ENCODE measurements at regions not wholly inside any gene's neighbourhood (a gene's known extent, or its start where the extent isn't known, plus 50 kb on each side); places are given as distances from the start of the nearest gene placed in this dataset.

- no peaks in the 10 kb centered on the region for H3K36me3 Mint-ChIP-seq (ENCODE audit: low read depth, unreplicated experiment)
- Histone ChIP-seq H3K9me3 (ENCODE audit: insufficient read depth, low read depth, low read length) (no peaks in the 10 kb centered on the region), H2AFZ (ENCODE audit: low read depth, low read length) (no peak overlapping the region), H3K27ac (ENCODE audit: low read depth, low read length) (no peak overlapping the region), H4K20me1 (ENCODE audit: insufficient read depth, low read length) (no peaks in the 10 kb centered on the region), H3K27me3 (ENCODE audit: insufficient read depth, low read length) (no peaks in the 10 kb centered on the region), H3K4me3 (ENCODE audit: insufficient read depth, low read depth, low read length) (no peak overlapping the region), H3K9ac (ENCODE audit: low read length) (no peak overlapping the region), H3K36me3 (ENCODE audit: insufficient read depth, low read length) (no peaks in the 10 kb centered on the region), H3K4me1 (ENCODE audit: insufficient read depth, low read length) (no peaks in the 10 kb centered on the region), H3K4me2 (ENCODE audit: low read length) (no peak overlapping the region), H3K79me2 (ENCODE audit: insufficient read depth, low read length) (no peaks in the 10 kb centered on the region)
- H3K4me3 Mint-ChIP-seq (ENCODE audit: unreplicated experiment): no peak overlapping the region
- TF ChIP-seq CTCF (IDR thresholded peaks at IDR 0.05; ENCODE audit: insufficient read depth, low read depth, low read length): no peak
- H3K27ac Mint-ChIP-seq (ENCODE audit: unreplicated experiment): no peak overlapping the region
- H3K9me3 Mint-ChIP-seq (ENCODE audit: unreplicated experiment): peaks cover 4% of the 10 kb centered on the region
- H3K27me3 Mint-ChIP-seq (ENCODE audit: low read depth, unreplicated experiment): no peaks in the 10 kb centered on the region
- H3K4me1 Mint-ChIP-seq (ENCODE audit: low read depth, unreplicated experiment): peaks cover 12% of the 10 kb centered on the region
- no peak for DNase-seq (ENCODE audit: low read depth)
- FAIRE-seq: no peak
Observed at GRCh38 chr5:89417515-89417914, 534.5 kb upstream of the MEF2C start.

GRCh38 chr5:89411891-89412290, 528.9 kb upstream of the MEF2C start:
- H3K4me1 Mint-ChIP-seq (ENCODE audit: low read depth, unreplicated experiment): no peaks in the 10 kb centered on the region
- FAIRE-seq: no peak
- H3K4me1 ChIP-seq (ENCODE audit: insufficient read depth, low read length): no peaks in the 10 kb centered on the region
- no peaks in the 10 kb centered on the region for H3K36me3 ChIP-seq (ENCODE audit: insufficient read depth, low read length)
- no peaks in the 10 kb centered on the region for H3K79me2 ChIP-seq (ENCODE audit: insufficient read depth, low read length)
- H3K4me3 Mint-ChIP-seq (ENCODE audit: unreplicated experiment): no peak overlapping the region
- no peak overlapping the region for H2AFZ ChIP-seq (ENCODE audit: low read depth, low read length)
- H3K27me3 ChIP-seq (ENCODE audit: insufficient read depth, low read length): no peaks in the 10 kb centered on the region
- peaks cover 2% of the 10 kb centered on the region for H3K9me3 Mint-ChIP-seq (ENCODE audit: unreplicated experiment)
- no peak overlapping the region for H3K4me3 ChIP-seq (ENCODE audit: insufficient read depth, low read depth, low read length)
- DNase-seq (ENCODE audit: low read depth): no peak
- H3K9ac ChIP-seq (ENCODE audit: low read length): no peak overlapping the region
- H3K27ac ChIP-seq (ENCODE audit: low read depth, low read length): no peak overlapping the region
- no peak for TF ChIP-seq EZH2 (IDR thresholded peaks at IDR 0.05; ENCODE audit: insufficient read depth, low read length)
- TF ChIP-seq CTCF (IDR thresholded peaks at IDR 0.05; ENCODE audit: insufficient read depth, low read depth, low read length): no peak
- no peaks in the 10 kb centered on the region for H4K20me1 ChIP-seq (ENCODE audit: insufficient read depth, low read length)
- H3K36me3 Mint-ChIP-seq (ENCODE audit: low read depth, unreplicated experiment): no peaks in the 10 kb centered on the region
- no peak overlapping the region for H3K27ac Mint-ChIP-seq (ENCODE audit: unreplicated experiment)
- H3K4me2 ChIP-seq (ENCODE audit: low read length): no peak overlapping the region
- H3K27me3 Mint-ChIP-seq (ENCODE audit: low read depth, unreplicated experiment): no peaks in the 10 kb centered on the region
- H3K9me3 ChIP-seq (ENCODE audit: insufficient read depth, low read depth, low read length): no peaks in the 10 kb centered on the region

- H3K9ac ChIP-seq (ENCODE audit: low read length): no peak overlapping the region
- no peaks in the 10 kb centered on the region for H3K4me1 Mint-ChIP-seq (ENCODE audit: low read depth, unreplicated experiment)
- H3K27ac ChIP-seq (ENCODE audit: low read depth, low read length): no peak overlapping the region
- no peaks in the 10 kb centered on the region for H3K9me3 ChIP-seq (ENCODE audit: insufficient read depth, low read depth, low read length)
- TF ChIP-seq EZH2 (IDR thresholded peaks at IDR 0.05; ENCODE audit: insufficient read depth, low read length) (no peak), CTCF (IDR thresholded peaks at IDR 0.05; ENCODE audit: insufficient read depth, low read depth, low read length) (no peak)
- no peak overlapping the region for H3K4me3 Mint-ChIP-seq (ENCODE audit: unreplicated experiment)
- H3K27ac Mint-ChIP-seq (ENCODE audit: unreplicated experiment): peak overlapping the region; percentile 75
- DNase-seq (ENCODE audit: low read depth) (no peak), FAIRE-seq (no peak)
- no peaks in the 10 kb centered on the region for H3K4me1 ChIP-seq (ENCODE audit: insufficient read depth, low read length)
- H4K20me1 ChIP-seq (ENCODE audit: insufficient read depth, low read length): no peaks in the 10 kb centered on the region
- H3K36me3 Mint-ChIP-seq (ENCODE audit: low read depth, unreplicated experiment): no peaks in the 10 kb centered on the region
- no peak overlapping the region for H2AFZ ChIP-seq (ENCODE audit: low read depth, low read length)
- no peaks in the 10 kb centered on the region for H3K27me3 ChIP-seq (ENCODE audit: insufficient read depth, low read length)
- no peaks in the 10 kb centered on the region for H3K79me2 ChIP-seq (ENCODE audit: insufficient read depth, low read length)
- H3K27me3 Mint-ChIP-seq (ENCODE audit: low read depth, unreplicated experiment): no peaks in the 10 kb centered on the region
- no peaks in the 10 kb centered on the region for H3K9me3 Mint-ChIP-seq (ENCODE audit: unreplicated experiment)
- no peaks in the 10 kb centered on the region for H3K36me3 ChIP-seq (ENCODE audit: insufficient read depth, low read length)
- no peak overlapping the region for H3K4me2 ChIP-seq (ENCODE audit: low read length)
- H3K4me3 ChIP-seq (ENCODE audit: insufficient read depth, low read depth, low read length): no peak overlapping the region
Observed at GRCh38 chr5:89407054-89407453, 524.1 kb upstream of the MEF2C start.
